K562 (cell line): ENCODE measurements at regions not wholly inside any gene's neighbourhood (a gene's known extent, or its start where the extent isn't known, plus 50 kb on each side); places are given as distances from the start of the nearest gene placed in this dataset.

Source experiments
- ATAC-seq: fragments of 200-7000 bp; cut with Tn5 transposase; 3 replicates; pipeline ENCODE4 v1.9.1; 2020; ENCODE audit warnings: moderate library complexity
- BruUV-seq: library from RNA; stranded (reverse); fragments of 400-500 nt; replicated peaks from 2 replicates; lab custom pipeline; 2021; lab: Mats Ljungman, UMichigan
- CTCF ChIA-PET: fragments of 300-600 bp; formaldehyde crosslinking; extraction: SDS; loops from one replicate; lab custom pipeline; 2021; ENCODE audit warnings: low intra/inter-chr PET ratio; lab: Yijun Ruan, JAX
- POLR2A ChIA-PET: fragments of 300-600, 350-650 bp; sonication (Branson Sonifier 250); formaldehyde crosslinking; extraction: SDS; loops from one replicate; lab custom pipeline; 2021; ENCODE audit warnings: antibody characterized with exemption, inconsistent platforms; lab: Yijun Ruan, JAX
- DNase-seq, 4 experiments: peaks; one replicate each; pipeline versions ENCODE4 v3.0.0 to v3.0.0-alpha.2; 2011 to 2018; ENCODE audit warnings: low spot score in 3 of 4, mixed read lengths in 3 of 4; ENCODE audit errors: extremely low read depth in 1 of 4
- FAIRE-seq: peaks from 2 replicates; lab custom pipeline; 2011; peaks lifted over from hg19 to GRCh38; lab: Jason Lieb, UNC
- H2AFZ ChIP-seq: 2 replicates; pipeline ENCODE4 v1.6.0; 2011; ENCODE audit warnings: low read depth, low read length, control low read depth, inconsistent platforms
- H3K27ac ChIP-seq: fragments of 200-600 bp; 3 replicates; pipeline ENCODE4 v1.8.0; 2011; ENCODE audit warnings: low read depth, mild to moderate bottlenecking, control low read depth, inconsistent platforms, low read length, moderate library complexity, mixed read lengths; ENCODE audit errors: extremely low read depth
- H3K27me3 ChIP-seq, 2 experiments: fragments of 300-600 bp in 1 of 2; 2 replicates in 1 of 2; 3 replicates in 1 of 2; pipeline versions ENCODE4 v1.6.0 to v1.8.0; 2011; ENCODE audit warnings: inconsistent platforms in 2 of 2, low read length in 2 of 2, mild to moderate bottlenecking in 1 of 2, mixed read lengths in 1 of 2, moderate library complexity in 1 of 2; ENCODE audit not compliant: control insufficient read depth in 2 of 2, insufficient read depth in 2 of 2
- H3K36me3 ChIP-seq: fragments of 300-600 bp; 3 replicates; pipeline ENCODE4 v1.8.0; 2011; ENCODE audit warnings: mild to moderate bottlenecking, low read length, inconsistent platforms; ENCODE audit not compliant: control insufficient read depth, insufficient read depth
- H3K4me1 ChIP-seq, 2 experiments: fragments of 200-600 bp in 1 of 2; replicated peaks in 1 of 2; 2 replicates in 1 of 2; 3 replicates in 1 of 2; pipeline versions ENCODE4 v1.5.1 to v1.8.0; 2011; ENCODE audit warnings: inconsistent platforms in 2 of 2, low read length in 2 of 2, mild to moderate bottlenecking in 1 of 2, mixed read lengths in 1 of 2, moderate library complexity in 1 of 2; ENCODE audit not compliant: control insufficient read depth in 2 of 2, insufficient read depth in 2 of 2
- H3K4me2 ChIP-seq: 2 replicates; pipeline ENCODE4 v1.6.1; 2011; ENCODE audit warnings: low read length, control low read depth, inconsistent platforms, mixed read lengths; ENCODE audit not compliant: insufficient read depth
- H3K4me3 ChIP-seq: fragments of 200-600 bp; sonication (generic), shearing (Covaris generic); 2 replicates; pipeline ENCODE4 v1.5.1; 2016; ENCODE audit warnings: control low read depth, inconsistent platforms
- H3K79me2 ChIP-seq: fragments of 200-600 bp; 3 replicates; pipeline ENCODE4 v1.8.0; 2011; ENCODE audit warnings: low read length, inconsistent platforms; ENCODE audit not compliant: control insufficient read depth, insufficient read depth
- H3K9ac ChIP-seq, 2 experiments: 2 replicates each; pipeline versions ENCODE4 v1.6.0 to v1.6.1; 2011; ENCODE audit warnings: low read depth in 2 of 2, low read length in 2 of 2, control low read depth in 1 of 2, inconsistent platforms in 1 of 2, mild to moderate bottlenecking in 1 of 2, mixed read lengths in 1 of 2; ENCODE audit not compliant: insufficient read depth in 1 of 2
- H3K9me1 ChIP-seq: one replicate; pipeline ENCODE4 v1.6.0; 2011; ENCODE audit warnings: inconsistent platforms, mild to moderate bottlenecking, low read length, moderate library complexity; ENCODE audit not compliant: control insufficient read depth, insufficient read depth
- H3K9me3 ChIP-seq: replicated peaks from 2 replicates; pipeline ENCODE4 v1.5.1; 2011; ENCODE audit warnings: low read depth, low read length, inconsistent platforms; ENCODE audit not compliant: control insufficient read depth, insufficient read depth
- H4K20me1 ChIP-seq: replicated peaks from 2 replicates; pipeline ENCODE4 v1.6.1; 2011; ENCODE audit warnings: low read length, inconsistent platforms, mixed read lengths; ENCODE audit not compliant: control insufficient read depth, insufficient read depth
- GABPA ChIP-seq: fragments of 200-800 bp; sonication (Bioruptor generic); conservative IDR thresholded peaks from 2 replicates; pipeline ENCODE4 v1.6.1; 2016; ENCODE audit warnings: low read depth, missing genetic modification characterization, missing compliant biosample characterization
- ILK ChIP-seq: fragments of 450-650 bp; IDR thresholded peaks from 2 replicates; pipeline ENCODE4 v1.6.1; 2016; ENCODE audit warnings: missing genetic modification characterization, low read depth, mild to moderate bottlenecking, missing compliant biosample characterization, moderate library complexity, borderline replicate concordance
- NR1H2 ChIP-seq: sonication (generic); formaldehyde crosslinking; IDR thresholded peaks from 2 replicates; pipeline ENCODE4 v1.4.0; 2020; ENCODE audit warnings: mild to moderate bottlenecking, missing genetic modification reagents
- ZNF140 ChIP-seq: fragments of 250-450 bp; sonication (Bioruptor Pico); IDR thresholded peaks from 2 replicates; pipeline ENCODE4 v1.8.0; 2021; ENCODE audit warnings: moderate library complexity, mild to moderate bottlenecking, inconsistent platforms
- ZNF444 ChIP-seq: fragments of 250-450 bp; sonication (Bioruptor Pico); IDR thresholded peaks from 2 replicates; pipeline ENCODE4 v1.4.0; 2020; ENCODE audit warnings: mild to moderate bottlenecking, moderate library complexity
- WGBS: fragments of 100-300 bp; shearing (Covaris generic); methylation state at CpG from one replicate; pipeline ENCODE4 v1.1.6; 2016; ENCODE audit warnings: low coverage, mixed read lengths; ENCODE audit not compliant: insufficient coverage; ENCODE audit errors: missing lambda C conversion rate; 5-methylcytosine and 5-hydroxymethylcytosine counted together
- in situ Hi-C: fragments of 300-500 bp; cut with MboI; formaldehyde crosslinking; loops from 4 replicates; pipeline ENCODE4 v1.15.0; 2018; ENCODE audit warnings: inconsistent platforms, mixed read lengths
- intact Hi-C: fragments of 100-400 bp; cut with micrococcal nuclease; formaldehyde crosslinking; loops from 2 replicates; pipeline ENCODE4 v1.14.2; 2022
- TF ChIP-seq, protein P1 (sequence below), 2 experiments: fragments of 450-650 bp in 1 of 2; sonication (generic) in 1 of 2; formaldehyde crosslinking in 1 of 2; IDR thresholded peaks; 2 replicates each; pipeline versions ENCODE4 v1.7.1 to v1.9.0; 2016 to 2022; ENCODE audit warnings: inconsistent platforms in 1 of 2, mild to moderate bottlenecking in 1 of 2, missing genetic modification reagents in 1 of 2

DNA sequence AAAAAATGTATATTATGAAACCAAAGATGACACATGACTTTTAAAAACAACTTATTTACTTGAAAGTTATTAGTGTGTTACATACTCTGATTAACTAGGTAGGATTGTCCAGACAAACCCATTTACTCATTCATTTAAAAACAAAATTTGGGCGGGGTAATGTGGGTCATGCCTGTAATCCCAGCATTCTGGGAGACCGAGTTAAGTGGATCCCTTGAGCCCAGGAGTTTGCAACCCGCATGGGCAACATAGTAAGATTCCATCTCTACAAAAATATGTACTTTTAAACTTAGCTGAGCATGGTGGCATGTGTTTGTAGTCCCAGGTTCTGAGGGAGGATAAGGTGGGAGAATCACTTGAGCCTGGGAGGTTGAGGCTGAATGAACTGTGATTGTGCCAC is 1414.7 kb downstream of the PLA2G4A start:
- no peak overlapping the region for H2AFZ ChIP-seq
- H3K9me1 ChIP-seq, result no peaks in the 10 kb centered on the region
- no peak overlapping the region for H3K4me3 ChIP-seq
- FAIRE-seq (no peak), DNase-seq (no peak), ATAC-seq (no peak)
- H3K36me3 ChIP-seq, result no peaks in the 10 kb centered on the region
- in situ Hi-C loops, result no loop called here
- no peaks in the 10 kb centered on the region for H3K79me2 ChIP-seq
- H3K4me1 ChIP-seq, result no peaks in the 10 kb centered on the region
- TF ChIP-seq GABPA (tag), result no peak
- no peaks in the 10 kb centered on the region for H4K20me1 ChIP-seq
- ChIA-PET POLR2A (no interaction called here), CTCF (no interaction called here)
- H3K9me3 ChIP-seq, result 0 out of 2 replicates have a peak, but pooled peaks cover 2% of the 10 kb centered on the region
- 0% methylated on average over 3 of the region's 3 CpGs for whole genome bisulfite sequencing
- no peak overlapping the region for H3K9ac ChIP-seq
- no TSS peak for BruUV-seq
- H3K27ac ChIP-seq, result no peak overlapping the region
- H3K27me3 ChIP-seq, result no peaks in the 10 kb centered on the region
- no peak overlapping the region for H3K4me2 ChIP-seq
- intact Hi-C loops, result no loop called here

DNA sequence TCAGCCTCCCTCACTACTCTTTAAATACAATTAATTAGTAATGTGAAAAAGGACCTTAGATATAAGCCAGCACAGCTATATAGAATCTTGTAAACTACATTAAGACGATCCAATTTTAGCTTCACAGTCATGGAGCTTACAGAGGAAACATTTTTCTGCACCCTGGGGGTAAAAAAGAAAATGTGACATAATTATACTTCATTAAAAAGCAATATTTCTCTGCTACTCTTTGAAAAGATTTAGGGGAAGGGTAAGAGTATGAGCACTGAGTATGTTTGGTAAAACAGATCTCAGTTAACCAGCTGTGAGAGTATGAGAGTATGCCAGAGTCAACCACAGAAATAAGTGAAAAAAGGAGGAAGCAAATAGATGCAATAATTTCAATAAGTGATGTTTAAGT is 1415.9 kb downstream of the PLA2G4A start:
- Histone ChIP-seq H3K27ac (no peak overlapping the region), H3K9me1 (no peaks in the 10 kb centered on the region), H3K9me3 (0 out of 2 replicates have a peak, but pooled peaks cover 2% of the 10 kb centered on the region), H3K4me1 (no peaks in the 10 kb centered on the region), H2AFZ (no peak overlapping the region), H3K36me3 (no peaks in the 10 kb centered on the region), H4K20me1 (no peaks in the 10 kb centered on the region), H3K4me2 (no peak overlapping the region), H3K27me3 (no peaks in the 10 kb centered on the region), H3K9ac (no peak overlapping the region), H3K4me3 (no peak overlapping the region), H3K79me2 (no peaks in the 10 kb centered on the region)
- DNase-seq (no peak), ATAC-seq (no peak), FAIRE-seq (no peak)
- ChIA-PET CTCF (no interaction called here), POLR2A (no interaction called here)
- intact Hi-C loops (no loop called here), in situ Hi-C loops (no loop called here)
- no TSS peak for BruUV-seq
- 0% methylated on average over 1 of the region's 1 CpG for WGBS
- TF ChIP-seq NR1H2 (CRISPR knock-in tag) (no peak), ZNF444 (CRISPR knock-in tag) (no peak), ZNF140 (CRISPR knock-in tag) (no peak), ILK (no peak)
- TF ChIP-seq, protein P1, sequence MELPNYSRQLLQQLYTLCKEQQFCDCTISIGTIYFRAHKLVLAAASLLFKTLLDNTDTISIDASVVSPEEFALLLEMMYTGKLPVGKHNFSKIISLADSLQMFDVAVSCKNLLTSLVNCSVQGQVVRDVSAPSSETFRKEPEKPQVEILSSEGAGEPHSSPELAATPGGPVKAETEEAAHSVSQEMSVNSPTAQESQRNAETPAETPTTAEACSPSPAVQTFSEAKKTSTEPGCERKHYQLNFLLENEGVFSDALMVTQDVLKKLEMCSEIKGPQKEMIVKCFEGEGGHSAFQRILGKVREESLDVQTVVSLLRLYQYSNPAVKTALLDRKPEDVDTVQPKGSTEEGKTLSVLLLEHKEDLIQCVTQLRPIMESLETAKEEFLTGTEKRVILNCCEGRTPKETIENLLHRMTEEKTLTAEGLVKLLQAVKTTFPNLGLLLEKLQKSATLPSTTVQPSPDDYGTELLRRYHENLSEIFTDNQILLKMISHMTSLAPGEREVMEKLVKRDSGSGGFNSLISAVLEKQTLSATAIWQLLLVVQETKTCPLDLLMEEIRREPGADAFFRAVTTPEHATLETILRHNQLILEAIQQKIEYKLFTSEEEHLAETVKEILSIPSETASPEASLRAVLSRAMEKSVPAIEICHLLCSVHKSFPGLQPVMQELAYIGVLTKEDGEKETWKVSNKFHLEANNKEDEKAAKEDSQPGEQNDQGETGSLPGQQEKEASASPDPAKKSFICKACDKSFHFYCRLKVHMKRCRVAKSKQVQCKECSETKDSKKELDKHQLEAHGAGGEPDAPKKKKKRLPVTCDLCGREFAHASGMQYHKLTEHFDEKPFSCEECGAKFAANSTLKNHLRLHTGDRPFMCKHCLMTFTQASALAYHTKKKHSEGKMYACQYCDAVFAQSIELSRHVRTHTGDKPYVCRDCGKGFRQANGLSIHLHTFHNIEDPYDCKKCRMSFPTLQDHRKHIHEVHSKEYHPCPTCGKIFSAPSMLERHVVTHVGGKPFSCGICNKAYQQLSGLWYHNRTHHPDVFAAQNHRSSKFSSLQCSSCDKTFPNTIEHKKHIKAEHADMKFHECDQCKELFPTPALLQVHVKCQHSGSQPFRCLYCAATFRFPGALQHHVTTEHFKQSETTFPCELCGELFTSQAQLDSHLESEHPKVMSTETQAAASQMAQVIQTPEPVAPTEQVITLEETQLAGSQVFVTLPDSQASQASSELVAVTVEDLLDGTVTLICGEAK (IDR thresholded peaks at IDR 0.05), result no peak
- TF ChIP-seq, protein P1 (CRISPR knock-in tag; IDR thresholded peaks at IDR 0.05), result no peak
